GM19240 (cell line): ENCODE measurements at regions not wholly inside any gene's neighbourhood (a gene's known extent, or its start where the extent isn't known, plus 50 kb on each side); places are given as distances from the start of the nearest gene placed in this dataset.
A peak's percentile ranks its signal among the peaks of the same experiment; 100 is the strongest.

Experiments used
- DNase-seq: peaks from one replicate; pipeline ENCODE4 v3.0.0; 2011; ENCODE audit warnings: low spot score; ENCODE audit not compliant: insufficient read length

DNA sequence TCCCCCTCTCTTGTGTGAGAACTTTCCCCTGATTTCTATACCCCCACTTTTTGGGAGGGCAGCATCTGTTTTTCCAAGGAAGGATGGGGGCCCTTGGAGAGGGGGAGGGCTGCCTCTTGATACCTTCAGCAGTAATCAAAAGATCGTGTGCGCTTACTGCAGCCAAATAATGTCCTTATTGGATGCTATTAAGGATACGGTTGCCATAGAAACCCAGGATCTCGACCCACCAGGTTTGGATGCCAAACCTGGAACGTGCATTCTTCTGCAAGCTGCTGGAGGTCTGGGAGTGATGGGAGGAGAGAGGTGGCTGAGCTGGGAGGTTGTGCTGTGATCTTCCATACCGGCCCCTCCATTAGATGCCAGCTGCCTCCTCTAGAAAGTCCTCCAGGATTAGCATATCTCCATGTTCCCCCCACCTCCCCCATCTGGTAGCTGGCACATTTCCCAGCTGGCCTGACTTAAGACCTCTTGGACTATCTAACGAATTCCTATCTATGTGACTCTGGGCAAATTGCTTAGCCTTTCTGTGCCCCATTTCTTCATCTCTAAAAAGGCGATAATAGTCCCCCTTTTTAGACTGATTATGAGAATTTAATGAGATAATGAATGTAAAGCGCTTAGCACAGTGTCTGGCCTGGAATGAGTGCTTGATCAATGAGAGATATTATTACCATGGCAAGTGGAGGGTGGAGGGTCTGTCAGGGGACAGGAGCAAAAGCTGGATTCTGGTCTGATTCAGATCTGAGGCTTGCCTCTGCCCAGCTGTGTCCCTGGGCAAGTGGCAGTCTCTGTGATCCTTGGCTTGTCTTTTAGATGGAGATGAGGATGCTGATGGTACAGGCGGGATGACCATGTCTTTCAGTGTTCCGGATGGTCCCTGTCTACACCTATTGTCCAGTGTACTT is 78.5 kb upstream of the PCBD1 start:
- no peak for DNase-seq

DNA sequence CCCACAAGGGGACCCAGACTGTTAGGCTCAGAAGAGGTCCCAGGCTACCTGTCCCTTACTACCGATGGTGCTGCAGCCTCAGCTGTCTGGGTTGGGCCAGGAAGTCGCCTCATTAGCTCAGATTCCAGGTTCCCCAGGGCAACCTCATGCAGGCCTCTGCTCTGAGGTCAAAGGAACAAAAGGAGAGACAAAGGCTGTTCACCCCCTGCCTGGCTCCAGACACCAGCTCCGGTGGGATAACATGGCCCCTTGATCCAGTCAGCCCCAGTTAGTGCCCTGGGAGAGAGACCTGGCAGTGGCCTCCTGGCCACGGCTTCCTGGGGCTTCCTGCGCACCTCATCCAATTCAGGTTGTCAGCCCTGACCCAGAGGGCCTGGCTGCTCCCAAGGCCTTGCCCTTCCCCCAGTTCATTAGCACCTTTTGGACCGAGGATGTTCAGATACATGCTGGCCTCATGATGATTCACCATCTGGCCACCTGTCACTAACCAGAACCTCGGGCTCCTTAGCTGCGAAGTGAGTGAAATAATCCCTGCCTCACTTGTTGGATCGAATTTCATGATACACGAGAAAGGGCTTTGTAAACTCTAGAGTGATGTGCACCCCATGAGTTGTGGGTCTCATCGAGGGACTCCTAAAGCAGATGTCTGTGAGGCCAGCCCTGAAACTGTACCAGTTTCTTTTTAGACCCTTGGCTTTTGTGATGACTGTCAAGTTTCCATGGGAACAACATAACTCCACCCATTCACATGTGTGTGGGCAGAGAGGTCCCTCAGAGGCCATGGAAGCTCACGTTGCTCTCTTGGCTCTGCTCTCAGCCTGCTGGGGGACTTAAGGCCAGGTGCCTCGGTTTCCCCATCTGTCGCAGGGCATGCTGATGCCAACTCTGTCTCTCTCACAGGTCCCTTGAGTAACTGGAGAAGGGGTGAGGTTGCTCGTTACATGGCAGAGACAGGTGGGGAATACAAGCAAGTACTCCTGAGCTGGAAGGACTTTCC is 79.5 kb upstream of the PCBD1 start:
- peak; percentile 38 for DNase-seq

DNA sequence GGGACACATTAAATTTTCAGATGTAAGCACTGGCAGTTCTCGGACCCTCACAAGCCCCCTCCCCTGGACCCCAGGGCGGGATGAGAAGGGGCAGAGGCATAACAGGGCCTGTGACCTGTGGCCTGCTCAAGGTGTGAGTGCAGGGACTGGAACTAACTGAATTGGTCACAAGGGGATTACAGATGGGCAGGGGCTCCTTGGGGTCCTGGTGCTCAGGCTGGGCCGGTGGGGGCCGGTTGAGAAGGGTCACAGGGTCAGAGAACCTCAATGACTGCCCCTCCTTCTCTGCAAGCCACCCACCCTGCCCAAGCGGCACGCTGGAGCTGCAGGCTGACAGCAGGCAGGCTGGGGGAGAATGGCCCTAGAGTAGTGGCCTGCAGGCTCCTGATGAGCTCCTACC is 80.8 kb upstream of the PCBD1 start:
- no peak for DNase-seq

DNA sequence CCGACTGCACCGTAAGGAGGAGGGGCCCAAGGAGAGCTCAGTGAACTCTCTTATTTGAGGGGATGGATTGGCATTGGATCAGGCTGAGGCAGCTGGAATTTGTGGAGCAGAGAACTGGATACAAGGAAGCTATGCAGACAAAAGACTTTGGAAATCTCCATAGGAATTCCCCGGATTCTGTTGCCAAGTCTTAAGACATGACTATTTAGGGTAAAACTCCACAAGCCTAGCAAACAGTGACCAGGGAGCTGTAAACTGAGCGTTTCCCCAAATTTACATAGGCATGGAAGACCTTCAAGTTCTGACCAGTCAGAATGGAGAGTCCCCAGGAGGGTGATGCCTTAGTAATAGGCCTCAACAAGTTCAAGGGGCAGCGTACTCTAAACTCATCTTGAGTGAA is 82.5 kb upstream of the PCBD1 start:
- DNase-seq: no peak

DNA sequence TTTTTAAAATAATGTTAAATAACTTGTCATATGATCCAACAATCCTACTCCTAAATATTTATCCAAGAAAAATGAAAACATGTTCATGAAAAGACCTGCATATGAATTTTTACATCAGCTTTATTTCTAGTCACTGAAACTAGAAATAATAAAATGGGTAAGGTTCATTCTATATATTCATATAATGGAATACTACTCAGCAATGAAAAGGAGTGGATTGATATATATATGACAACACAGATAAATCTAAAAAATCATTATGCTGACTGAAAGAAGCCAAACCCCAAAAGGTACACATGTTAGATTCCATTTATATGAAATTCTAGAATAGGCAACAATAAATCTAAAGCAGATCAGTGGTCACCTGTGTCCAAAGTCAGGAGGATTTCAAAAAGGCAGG is 84.9 kb upstream of the PCBD1 start:
- DNase-seq: no peak

DNA sequence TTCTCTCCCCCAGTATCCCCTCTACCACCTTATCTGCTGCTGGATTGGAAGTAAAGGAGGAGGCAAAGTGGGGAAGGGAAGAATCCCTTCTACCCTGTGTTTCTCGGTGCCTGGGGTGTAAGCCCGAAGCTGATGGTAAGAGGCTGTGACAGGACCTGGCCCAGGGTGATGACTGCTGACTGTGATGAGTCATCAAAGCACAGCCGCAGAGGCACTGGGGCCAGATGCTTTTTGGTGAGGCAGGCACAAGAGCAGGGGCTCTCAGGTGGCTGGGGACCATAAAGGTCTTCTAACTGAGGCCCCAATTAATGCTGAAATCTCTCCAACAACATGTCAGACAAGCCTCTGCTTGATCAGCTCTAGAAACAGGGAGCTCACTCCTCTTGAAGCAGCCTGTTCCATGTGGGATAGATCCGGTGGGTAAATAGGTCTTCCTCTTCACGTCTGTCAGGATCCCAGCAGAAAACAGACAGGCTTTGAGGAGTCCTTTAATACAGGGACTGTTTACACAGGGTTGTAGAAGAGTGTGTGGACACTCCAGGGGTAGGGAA is 86.1 kb upstream of the PCBD1 start:
- DNase-seq: no peak

DNA sequence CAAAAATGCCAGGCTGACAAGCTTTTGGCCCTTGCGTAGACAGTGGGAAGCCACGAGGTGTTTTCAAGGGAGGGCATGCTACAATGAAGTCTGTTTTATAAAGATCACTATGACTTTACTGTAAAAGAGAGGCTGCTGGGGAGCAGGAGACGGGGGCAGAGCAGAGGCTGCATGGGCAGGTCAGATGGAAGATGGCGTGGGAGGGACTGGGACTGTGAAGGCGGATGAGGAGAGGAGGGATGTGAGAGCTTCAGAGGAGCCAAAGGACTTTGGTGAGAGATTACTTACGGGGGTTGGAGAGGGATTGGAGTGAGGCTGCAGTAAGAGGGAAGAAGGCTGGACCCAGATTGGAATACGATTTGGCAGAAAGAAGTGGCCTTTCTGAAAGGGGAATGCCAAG is 86.6 kb upstream of the PCBD1 start:
- no peak for DNase-seq

DNA sequence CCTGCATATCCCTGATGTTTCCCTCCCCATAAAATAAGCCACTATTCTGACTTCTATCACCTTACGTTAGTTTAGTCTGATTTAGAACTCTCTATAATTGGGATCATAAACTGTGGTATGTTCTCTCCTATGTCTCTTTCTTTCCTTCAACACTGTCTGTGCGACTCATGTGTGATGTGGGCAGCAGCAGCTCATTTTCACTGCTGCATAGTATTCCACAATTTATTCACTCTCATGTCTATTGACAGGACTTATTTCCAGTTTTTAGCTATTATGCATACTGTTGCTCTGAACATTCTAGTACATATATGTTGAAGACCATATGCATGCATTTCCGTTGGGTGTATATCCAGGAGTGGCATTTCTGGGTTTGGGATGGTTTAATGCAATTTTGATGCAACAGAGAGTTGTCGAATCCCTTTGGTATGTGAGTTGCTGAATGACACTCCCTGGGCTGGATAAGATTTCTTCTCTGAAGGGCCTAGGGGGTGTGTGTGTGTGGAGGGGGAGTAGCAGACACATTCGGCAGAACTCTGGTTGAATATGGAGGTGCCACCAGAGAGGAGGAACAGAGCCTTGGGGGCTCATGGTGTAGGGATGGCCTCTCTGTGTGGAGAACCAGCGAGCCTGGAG is 87.8 kb upstream of the PCBD1 start:
- DNase-seq: no peak

DNA sequence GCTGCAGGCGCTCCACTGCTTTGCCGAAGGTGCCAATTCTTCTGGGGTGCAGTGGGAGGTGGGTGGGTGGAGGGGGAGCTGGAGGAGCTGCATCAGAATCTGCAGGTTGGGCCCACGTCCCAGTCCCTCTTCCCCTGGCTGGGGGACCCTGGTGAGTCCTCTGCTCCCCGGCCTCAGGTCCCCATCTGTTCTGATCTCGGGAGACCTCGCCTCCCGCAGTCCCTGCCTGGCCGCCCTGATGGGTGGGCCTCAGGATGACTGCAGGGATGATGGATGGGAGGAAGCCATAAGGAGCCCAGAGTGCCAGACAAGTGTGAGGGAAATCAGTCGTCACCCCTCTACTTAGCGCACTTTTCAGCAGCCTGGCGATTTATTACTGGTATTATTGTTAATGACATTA is 89.3 kb upstream of the PCBD1 start:
- no peak for DNase-seq

DNA sequence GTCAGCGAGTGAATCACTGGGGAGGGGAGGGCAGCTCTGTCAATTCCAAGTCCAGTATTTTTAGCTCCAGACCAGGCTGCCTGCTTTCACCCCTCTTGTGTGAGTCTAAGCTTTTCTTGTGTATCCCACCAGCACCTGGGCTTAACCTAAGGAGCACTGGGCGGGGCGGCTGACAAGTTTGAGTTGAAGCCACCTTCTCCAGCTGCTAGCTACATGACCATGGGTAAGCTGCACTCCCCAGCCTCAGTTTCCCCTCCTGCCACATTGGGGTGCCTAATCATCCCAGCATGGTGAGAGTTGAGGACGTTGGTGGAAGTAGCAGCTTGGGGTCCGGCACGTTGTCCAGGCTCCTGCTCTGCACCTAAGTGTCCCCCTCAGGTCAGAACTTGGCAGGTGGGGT is 89.8 kb upstream of the PCBD1 start:
- no peak for DNase-seq

DNA sequence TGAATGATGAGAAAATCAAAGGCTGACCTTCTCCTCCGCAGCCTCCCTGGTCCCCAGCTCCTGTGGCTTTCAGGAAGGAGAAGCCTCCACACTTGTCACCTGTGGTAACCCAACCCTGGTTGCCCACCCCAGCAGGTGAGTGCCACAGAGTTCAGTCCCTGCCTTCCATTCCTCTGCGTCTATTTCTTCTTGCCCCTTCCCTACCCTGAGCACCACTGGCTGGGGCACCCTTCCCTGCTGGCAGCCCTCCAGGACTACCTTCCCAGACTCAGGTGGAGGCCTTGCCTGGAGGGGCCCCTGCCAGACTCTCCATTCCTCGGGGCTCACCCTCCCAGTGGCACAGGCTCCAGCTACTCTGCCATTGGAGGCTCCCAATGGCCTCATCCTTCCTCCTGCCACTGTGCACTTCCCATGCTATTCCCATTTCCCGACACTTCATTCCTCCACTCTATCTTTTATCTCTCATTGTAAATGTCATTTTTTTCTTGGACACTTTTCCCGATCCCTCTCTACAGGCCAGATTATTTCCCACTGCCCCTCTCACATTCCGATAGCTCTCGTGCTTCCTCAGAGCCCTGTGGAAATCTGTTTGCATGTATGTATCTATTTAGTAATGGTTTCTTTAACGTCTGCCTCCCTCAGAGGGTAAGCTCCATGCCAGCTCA is 90.6 kb upstream of the PCBD1 start:
- no peak for DNase-seq

DNA sequence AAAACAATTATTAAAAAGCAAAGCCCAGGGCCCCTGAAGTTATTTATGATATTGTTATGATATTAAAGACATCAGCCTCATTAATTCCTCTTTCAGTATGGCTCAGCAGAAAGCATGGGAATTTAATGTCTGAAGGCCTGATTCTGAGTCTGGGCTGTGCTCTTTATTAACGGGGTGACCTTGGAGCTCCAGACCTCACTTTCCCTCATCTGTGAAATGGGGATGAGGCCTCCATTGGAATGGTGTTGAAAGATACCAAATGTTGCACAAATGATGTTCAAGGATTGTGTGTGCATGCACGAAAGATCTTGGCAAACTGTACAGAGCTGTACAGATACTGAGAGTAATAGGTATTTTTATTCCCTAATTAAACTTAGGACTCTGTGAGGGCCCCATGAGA is 92.3 kb upstream of the PCBD1 start:
- DNase-seq: no peak

DNA sequence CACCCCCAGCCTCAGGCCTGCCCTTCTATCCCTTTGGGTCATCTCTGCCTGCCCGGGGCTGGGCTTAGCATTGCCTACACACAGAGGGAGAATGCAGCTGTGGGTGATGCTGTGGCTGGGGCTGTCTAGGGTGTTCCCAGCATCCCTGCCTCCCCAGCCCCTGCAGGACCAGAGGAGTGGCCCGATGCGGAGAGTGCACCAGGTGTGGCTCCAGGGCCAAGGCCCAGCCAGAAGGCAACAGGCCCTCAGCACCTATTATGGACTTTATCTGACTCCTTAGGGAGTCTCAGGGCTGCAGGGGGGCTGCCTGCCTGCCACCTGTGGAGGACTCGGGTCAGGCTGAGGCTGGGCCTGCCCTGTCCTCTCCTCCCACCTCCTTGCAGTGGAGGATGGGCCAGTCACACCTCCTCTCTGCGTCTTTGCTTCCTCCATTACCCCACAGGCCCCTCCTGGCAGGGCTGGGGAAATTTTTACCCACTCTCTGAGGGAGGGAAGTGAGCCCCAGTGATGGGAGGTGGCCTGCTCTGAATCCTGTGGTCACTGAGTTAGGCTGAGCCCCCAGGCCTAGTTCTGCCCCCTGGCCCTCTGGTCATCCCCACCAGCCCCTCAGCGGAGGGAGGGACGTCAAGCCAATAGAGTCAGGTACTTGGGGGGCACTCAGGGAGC is 92.9 kb upstream of the PCBD1 start:
- DNase-seq: no peak

DNA sequence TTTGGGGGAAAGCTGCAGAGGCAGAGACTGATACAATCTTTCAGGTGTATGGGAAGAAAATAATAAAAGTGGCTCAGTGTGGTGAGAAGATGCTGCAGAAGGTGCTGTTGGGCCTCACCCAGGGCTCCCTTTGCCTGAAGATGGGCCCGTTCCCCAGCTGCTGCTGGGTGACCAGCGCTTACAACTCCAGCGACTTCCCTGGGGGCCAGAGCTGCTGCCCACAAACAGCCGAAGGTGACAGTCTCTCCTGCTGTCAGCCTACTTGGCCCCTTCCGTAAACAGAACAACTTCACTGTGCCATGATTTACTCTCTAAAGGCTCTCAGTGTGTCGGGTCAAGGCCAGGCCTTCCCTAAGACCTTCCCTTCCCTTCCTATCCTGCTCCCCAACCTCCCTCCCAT is 93.6 kb upstream of the PCBD1 start:
- no peak for DNase-seq

DNA sequence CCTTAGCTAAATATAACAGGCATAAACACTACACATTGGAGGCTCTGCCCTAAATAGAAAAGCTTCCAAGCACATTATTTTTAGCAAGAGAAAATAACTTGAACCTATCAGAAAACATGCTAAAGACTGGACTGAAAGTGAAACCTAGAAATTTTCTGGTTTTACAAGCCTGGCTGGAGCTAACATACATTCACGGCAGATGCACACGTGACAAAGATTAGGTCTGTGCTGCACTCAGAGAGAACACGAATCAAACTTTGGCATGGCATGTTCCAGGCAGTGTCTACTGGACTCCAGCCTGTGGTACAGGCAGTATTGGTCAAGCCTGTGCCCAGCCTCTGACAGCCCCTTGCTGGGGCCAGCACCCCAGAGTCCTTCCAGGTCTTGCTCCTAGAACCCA is 94.1 kb upstream of the PCBD1 start:
- DNase-seq: peak; percentile 41

DNA sequence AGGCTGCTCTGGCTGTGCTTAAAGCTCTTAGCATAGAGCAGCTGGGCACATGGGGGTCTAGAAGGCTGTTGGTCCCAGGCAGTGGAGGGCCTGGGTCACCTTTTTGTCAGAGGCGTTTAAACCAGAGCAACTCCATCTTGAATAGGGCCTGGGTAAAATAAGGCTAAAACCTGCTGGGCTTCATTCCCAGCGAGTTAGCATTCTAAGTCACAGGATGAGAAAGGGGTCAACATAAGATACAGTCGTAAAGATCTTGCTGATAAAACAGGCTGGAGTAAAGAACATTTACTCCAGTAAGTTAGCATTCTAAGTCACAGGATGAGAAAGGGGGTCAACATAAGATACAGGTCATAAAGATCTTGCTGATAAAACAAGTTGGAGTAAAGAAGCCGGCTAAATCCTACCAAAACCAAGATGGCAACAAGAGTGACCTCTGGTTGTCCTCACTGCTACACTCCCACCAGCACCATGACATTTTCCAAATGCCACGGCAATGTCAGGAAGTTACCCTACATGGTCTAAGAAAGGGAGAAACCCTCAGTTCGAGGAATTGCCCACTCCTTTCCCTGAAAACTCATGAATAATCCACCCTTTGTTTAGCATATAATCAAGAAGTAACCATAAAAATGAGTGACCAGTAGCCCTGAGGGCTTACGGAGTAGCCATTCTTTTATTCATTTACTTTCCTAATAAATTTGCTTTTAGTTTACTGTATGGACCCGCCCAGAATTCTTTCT is 96.8 kb upstream of the PCBD1 start:
- DNase-seq: no peak

DNA sequence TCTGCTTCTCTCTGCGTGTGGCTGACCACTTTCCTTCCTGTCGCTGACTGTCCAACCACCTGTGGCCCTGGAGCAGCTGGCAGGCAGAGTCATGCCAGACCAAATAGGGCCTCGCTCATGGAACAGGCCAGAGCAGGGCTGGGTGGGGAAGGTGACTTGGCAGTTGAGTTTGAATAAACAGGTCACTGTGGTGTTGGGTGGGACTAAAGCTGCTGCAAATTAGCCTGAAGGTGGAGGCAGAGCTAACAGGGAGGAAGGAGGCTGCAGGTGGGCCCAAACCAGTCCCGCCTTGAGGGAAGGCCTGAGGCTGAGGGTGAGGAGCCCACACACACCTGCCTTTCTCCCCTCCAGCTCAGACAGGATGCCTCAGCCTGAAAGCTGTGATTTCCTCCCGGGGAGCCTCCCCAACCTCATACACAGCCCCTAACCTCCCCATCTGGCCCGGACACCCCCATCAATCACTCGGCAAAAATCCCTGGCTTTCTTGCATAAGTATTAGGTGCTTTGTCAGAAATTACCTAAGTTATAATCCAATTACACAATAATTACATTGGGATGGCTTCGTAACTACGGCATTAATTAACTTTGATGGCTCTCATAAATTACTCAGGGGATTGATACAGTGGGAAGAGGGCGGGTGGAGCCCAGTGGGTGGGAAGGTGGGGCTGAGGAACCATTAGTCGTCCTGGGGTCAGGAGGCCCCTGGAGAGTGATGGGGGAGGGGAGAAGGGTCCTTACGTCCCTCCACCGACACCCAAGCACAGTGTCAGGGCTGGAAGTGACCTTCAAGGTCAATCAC is 97.7 kb upstream of the PCBD1 start:
- no peak for DNase-seq

DNA sequence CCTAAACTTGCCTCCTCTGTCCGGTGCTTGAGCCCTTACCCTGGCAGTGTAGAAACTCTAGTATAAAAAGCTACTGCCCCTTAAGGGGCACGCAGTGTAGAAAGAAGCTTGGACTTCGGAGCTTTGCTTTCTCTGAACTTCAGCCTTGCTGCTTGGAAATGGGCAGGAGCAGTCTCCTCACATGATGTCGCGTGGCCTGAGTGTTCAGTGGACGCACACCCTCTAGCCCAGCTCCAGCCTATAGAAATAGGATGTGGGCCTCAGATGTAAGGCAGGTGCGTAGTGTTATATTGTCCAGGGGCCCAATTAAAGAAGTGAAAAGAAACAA is 98.2 kb upstream of the PCBD1 start:
- DNase-seq: no peak
